GM19468 (cell line): ENCODE measurements at regions not wholly inside any gene's neighbourhood (a gene's known extent, or its start where the extent isn't known, plus 50 kb on each side); places are given as distances from the start of the nearest gene placed in this dataset.

Experiments used
- ATAC-seq: cut with Tn5 transposase; IDR thresholded peaks from one replicate; pipeline ENCODE4 v1.9.1; 2021; ENCODE audit warnings: mild to moderate bottlenecking, moderate library complexity, moderate number of reproducible peaks; ENCODE audit not compliant: unreplicated experiment; ENCODE audit errors: extremely low read depth

DNA sequence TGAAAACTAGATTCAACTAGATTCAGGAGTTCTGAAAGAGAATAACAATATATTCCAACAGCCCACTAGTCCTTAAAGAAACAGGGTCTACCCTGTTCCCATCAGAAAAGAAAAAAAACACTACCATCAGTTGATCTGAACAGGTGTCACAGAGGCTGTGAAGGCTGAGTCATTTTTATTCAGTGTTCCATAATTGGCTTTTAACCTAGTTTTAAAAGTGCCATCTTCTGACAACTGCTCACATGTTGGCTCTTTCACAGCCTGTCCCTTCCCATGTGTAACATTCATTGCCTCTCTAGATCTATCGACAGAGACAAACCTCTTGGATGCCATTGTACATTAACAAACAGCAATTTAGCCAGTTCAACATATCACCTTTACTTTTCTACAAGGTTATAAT is 243.7 kb downstream of the TBX15 start:
- ATAC-seq = no peak

DNA sequence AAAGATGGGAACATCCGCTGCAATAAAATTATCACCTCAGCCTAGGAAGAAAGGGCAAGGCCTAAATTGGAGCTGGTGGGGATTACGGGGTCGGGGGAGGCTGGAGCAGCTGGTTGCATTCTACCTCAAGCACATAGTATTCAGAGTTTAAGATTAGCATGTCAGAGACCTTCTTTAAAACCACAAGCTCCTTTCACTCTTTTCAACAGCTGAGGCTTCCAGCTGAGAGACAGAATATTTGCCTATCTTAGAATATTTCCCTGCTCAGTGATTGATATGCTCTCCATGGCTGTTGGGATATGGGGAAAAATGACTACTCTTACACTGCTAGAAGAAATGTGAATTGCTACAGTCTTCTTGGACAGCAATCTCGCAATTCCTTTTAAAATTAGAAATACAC is 248.6 kb downstream of the TBX15 start:
- ATAC-seq = no peak

DNA sequence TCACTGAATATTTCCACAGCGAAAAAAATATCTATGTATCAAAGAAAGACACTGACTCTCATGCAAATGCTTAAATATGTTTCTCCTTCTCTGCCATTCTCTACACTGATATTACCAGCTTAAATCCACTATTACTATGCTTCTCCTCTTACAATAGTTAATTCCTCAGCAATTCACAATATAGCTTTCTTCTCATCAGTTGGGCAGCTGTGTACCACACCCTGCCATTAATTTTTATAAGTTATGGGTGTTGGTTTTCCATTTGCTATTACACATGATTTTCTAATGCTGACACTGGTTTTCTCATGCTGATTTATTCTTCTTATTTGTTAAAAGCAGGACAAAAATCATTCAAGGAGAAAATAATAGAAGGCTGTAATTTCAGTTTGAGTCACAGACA is 251.8 kb downstream of the TBX15 start:
- no peak for ATAC-seq

DNA sequence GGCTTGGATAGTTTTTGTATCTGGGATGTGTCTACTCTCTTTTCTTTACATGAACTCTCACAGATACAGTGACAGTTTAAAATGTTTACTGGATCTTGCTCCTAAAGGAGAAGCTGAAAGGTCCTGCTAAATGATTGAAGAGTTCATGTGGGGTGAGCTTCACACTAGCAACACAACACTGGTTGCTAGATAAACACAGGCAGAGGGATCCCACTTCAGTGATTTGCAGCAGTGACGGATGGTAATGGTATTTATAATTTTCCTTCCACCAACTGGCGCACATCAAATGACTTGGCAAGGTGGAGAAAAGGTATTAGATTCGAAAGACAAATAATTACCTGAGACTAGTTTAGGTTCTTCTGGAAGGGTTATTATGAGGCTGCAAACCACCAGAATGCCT is 270.2 kb downstream of the TBX15 start:
- ATAC-seq = no peak

DNA sequence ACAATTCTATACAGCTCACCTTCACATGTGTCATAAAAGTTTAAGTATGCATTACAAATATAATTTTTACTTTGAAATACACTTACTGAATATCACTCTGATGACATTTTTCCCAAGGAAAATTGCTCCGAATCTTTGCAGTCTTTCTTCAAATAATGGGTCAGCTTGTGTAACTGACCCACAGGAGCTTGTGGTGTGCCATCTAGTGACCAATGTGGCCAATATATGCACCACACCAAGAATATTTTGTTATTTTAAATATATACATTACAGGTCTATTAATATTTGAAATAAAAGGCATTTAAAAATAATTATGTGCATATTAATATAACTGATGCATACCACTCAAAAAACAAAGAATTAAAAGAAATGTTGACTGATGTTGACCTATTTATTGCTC is 271.4 kb downstream of the TBX15 start:
- ATAC-seq = no peak

DNA sequence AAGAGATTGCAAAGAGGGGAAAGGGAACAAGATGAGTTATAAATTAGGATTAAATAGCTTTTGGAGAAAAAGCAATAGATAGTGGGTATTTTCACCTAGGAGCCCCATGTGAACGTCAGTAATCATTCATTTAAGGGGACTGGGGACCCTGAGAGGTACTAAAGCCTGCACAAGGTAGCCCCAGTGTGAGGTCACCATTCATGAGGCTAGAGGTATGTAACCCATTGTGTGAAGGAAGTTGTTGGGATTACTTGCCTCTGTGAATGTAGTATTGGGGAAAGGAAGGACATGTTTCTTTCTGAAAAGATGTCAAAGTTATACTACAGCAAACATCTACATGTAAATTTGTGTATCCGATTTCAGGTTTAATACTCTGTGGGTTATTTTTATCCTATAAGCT is 276.8 kb downstream of the TBX15 start:
- ATAC-seq = no peak

DNA sequence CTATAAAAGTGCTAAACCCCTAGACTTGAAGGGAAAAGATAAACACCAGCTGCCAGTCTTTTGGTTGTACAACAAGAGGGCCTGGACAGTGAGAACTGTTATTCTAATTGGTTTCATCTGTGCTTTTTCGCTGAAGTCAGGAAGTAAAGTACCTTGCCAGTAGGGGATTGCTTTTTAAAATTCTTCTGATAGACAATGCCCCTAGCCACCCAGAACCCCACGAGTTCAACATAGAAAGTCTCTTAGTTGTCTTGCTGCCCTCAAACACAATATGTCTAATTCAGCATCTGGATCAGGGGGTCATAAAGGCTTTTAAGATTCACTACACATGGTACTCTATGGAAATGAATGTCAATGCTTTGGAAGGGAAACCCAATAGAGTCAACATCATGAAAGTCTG is 289.2 kb downstream of the TBX15 start:
- ATAC-seq = no peak

DNA sequence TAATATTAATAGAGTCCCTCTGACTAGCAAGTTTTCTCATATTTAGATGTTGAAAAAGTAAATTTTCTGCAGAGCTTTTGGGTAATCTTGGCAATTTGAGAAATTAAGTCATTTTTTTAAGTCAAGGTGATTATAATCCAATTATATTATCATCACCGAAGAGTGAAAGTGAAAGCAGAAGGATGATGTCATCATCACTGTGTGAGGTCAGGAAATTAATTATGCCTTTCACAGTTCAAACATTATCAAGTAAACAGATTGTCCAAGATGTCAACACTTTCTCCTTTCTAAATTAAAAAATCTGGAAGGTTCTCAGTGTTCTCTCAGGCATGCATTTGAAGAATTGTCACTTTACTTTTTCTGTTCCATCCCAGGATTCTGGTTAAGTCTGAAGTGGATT is 296.0 kb downstream of the TBX15 start:
- ATAC-seq = no peak

DNA sequence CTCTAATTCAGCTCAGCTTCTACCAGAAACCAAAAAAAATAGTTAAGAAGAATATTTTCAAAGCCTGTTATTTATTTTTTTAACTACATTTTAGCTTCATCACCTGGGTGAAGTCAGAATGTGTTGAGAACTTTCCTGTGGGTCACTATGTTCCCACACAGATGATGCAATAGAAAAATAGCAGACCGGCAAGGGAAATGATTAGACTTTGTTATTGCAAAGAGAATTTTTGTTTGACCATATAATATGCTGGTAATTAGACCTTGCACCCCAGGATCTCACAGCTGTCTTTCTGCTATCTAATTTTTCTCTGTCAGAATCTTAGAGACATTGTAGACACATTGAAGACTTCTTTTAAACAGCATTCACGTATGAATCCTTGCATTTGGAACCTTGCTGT is 299.3 kb downstream of the TBX15 start:
- no peak for ATAC-seq

DNA sequence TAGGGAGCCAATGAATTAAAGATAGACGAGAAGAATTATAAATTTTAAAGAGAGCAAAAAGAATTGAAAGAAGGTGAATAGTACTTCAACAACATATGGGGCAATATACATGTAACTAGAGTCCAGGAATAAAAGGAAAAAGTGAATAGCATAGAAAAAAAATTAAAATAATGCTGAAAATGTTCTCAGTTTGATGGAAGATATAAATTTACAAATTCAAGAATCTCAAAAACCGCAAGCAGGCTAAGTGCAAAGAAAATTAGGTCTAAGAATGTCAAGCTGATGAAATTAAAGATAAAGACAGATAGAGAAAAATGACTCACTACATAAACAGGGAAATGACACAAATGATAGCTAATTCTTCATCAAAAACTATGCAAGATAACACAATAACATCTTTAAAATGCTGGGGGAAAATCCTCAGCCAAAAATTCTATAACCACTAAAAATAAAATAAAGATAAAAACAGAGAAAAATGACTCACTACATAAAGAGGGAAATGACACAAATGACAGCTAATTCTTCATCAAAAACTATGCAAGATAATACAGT is 326.3 kb downstream of the TBX15 start:
- ATAC-seq = no peak

DNA sequence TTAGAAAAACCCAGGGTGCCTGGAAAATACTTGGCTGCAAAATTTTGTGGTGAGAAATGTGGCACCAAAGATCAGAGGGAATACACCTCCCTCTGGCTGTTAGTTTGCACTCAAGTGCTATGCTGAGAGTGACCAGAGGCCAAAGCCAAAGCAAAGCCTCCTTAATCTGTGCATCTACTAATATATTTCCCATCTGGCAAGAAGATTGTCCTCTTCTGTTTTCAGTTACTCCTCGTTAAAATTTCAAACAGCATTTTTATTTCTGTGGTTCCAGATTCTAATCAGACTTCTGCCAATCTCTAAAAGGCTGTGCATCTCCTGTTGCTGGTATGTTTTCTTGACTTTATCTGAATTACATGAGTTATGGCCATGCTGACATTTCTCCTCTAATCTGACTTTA is 327.4 kb downstream of the TBX15 start:
- no peak for ATAC-seq

DNA sequence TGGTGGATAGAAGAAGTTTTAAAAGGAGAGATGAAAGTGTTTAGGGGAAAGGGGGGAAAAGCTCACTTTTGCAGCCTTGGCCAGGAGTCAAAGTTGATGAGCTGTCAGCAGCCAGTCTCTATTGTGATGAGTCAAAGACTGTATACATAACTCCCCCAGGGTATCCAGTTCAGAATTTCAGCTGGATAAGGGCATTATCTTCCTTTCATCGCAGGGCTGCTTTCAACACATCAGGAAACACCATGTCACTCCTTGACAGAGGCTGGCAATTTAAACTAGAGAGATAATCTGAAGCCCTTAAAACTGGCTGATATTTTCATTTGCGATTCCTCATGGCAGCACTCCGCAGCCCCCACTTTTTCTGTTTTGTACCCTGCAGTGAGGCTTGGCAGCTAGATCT is 328.5 kb downstream of the TBX15 start:
- ATAC-seq = no peak

DNA sequence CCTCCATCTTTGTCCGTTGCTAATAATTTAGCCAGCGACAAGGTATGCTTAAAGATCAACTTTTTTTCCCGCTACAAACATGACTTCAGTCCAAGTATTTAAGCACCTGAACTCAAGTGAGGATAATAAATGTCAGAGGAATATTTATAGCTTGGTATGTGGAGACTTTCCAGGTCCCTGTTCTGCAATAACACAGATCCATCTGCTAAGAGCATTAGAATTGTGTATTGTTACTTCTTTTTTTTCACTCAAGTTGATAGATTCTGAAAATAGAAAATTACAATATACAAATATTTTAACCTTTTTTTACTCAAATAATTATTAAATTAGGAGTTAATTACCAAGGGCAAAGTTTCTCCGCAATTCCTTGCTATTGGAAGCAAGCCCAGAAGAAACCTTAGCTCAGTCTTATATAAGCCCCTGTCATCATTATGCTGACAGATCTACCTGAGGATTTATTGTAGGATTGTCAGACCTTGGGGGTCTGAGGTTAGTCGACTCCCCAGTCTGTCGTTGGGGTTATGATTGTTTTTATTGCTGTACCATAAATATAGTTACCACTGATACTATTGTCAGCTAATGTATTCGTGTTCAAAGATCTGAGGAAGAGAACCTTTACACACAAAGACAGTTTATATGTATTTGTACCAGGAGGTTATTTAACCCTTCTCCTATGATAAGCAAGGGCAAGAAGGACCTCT is 337.9 kb downstream of the TBX15 start:
- ATAC-seq = no peak

DNA sequence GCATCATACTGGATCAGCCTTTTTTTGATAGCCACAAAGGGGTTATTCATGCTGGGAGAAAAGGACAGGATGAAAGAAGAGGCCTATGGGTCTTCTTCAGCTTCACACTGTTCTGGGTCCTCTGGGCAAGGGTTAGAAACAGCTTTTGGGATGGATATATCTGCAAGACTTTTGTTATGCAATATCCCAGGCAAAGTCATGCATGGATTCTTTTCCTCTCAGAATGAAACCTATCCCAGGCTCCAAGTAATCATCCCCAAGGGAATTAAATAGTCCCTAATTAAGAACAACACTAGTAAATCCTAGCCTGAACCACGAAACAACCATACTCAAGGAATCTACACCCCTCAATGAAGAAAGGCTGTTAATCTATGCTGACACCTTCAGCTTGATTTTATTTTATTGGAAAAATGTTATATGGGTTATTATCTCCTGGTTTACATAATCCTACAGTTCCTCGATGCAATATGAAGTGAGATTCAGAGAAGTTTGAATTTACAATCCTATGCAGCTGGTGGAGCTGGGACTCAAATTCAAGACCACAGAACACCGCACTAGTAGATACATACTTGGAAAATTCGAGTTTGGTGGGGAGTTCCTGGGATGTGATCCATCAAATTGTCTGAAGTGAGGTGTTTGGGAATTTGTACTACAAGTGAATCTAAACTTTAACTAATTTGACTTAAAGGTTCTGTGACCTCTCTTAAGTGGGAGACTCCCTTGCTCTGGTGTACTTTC is 338.6 kb downstream of the TBX15 start:
- ATAC-seq = no peak

DNA sequence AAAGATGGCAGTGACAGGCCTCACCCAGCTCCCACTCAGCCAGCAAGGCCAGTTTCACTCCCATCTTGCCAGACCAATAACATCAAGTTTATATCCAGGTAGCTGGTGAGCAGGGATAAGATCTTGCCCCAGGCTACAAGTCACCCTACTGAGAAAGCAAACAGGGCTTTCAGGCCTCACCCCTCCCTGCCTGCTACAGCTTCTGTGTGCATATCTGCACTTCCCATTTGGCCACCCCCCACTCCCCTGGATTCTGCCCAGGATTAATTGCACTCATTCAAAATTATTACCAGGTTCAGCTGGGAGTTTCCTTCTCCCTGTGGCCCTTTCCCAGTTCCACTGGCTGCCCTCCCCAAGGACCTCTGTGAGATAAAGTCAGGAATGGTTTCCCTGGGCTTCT is 352.1 kb downstream of the TBX15 start:
- ATAC-seq = no peak

DNA sequence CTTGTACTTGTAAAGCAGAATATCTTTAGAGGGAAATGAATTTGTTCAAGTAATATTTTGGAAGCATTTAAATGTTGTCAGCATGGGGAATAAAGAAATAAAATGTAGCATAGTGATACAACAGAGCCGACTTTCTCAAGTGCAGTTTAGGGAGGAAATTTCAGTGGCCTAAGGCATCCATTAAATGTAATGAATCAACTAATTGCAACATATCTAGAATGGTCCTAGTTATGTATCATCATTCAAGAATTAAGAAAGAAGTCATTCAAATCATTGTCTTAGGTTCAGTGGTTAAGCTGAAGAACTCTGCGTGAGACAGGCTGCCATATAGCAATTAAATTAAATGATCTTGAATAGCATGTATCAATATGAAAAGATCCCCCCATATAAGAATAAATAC is 360.7 kb downstream of the TBX15 start:
- no peak for ATAC-seq

DNA sequence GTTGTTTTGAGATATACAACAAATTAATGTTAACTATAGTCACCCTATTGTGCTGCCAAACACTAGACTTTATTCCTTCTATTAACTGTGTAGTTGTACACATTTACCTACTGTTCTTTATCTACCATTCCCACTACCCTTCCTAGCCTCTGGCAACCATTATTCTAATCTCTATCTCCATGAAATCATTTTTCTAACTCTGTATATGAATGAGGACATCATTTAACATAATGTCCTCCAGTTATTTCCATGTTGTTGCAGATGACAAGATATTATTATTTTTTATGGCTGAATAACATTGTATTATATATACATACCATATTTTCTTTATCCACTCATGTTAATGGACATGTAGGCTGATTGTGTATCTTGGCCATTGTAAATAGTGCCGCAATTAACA is 366.3 kb downstream of the TBX15 start:
- no peak for ATAC-seq

DNA sequence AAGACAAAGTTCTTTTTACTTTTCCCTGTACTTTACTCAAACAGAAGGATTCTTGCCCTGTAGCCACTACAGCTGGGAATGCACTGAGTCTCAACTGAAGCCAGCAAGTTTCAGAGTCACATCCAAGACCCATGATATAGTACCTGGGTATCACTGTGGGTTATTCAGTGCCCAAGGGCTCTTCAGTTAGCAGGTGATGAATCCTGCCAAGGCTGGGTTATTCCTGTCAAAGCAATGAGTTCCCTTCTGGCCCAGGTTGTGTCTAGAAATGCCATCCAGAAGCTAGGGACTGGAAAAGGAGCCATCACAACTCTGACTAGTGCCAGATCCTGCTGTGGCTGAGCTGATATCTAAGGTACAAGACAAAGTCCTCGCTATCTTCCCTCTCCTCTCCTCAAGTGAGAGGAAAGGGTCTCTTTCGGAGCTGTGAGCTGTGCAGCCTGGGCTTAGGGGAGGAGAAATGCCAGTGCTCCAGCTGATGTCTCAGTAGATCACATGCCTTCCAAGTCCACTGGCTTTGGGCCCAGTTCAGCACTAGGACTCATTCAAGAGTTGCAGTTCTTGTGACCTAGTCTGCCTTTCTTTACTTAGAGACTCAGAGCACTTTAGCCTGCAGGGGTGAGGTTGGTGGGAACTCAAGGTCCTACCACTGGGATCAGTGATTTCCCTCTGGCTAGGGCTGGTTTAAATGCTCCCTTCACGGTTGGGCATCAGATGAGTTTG is 369.4 kb downstream of the TBX15 start:
- no peak for ATAC-seq

DNA sequence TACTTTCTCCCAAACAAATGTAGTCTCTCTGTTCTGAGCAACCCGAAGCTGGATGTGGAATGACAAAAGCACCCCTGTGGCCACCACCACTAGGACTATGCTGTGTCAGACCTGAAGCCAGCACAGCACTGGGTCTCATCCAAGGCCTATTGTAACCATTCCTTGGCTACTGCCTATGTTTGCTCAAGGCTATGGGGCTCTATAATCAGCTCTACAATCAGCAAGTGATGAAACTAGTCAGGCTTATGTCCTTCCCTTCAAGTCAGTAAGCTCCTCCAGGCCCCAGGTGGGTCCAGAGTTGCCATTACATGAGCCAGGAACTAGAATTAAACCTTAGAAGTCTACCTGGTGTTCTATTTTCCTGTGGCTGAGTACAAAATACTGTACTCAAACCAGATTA is 370.2 kb downstream of the TBX15 start:
- ATAC-seq = no peak

DNA sequence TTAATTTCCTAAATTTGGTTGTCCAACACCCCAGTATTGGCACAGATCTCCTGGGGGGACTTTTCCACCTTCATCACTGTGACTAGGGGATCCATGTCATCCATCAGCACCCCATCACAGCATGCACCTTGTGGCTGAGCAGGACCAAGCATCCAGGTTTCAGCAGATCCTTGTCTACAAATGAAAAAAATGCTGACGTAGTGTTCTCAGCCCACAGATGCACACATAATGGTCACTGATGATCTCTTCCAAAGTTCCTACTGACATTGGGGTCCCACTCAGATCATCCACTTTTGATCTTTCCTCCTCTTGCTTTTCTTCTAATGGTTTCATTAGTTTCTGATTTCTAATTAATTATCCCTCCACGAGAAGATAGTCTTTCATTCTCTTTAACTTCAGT is 373.1 kb downstream of the TBX15 start:
- ATAC-seq = no peak

DNA sequence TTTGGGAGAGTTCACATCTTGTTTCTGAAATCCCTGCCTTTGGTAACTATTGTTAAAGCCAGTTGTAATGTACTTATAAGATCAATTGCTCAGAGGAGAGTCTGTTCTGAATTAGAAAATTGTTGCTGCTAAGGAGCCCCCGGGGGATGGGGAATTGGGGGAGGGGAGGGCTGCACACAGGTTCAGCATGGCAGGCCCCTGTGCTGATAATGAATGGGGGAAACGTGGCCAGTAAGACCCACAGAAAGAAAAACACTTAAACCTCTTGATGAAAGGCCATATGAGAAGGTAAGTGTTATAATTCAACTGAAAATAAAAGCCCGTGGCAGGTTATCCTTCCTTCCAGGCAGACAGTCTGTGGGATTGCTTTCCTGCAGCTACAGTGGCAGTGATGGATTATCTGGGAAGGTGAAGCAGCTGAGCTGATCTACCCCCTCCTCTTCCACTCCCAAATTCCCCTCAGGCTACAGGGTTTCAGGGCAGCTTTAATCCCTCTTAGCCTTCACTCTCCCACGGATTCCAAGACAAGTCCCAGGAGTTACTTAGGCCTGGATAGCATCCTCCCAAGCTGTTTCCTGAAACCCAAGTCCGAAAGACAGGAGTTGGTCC is 398.8 kb downstream of the TBX15 start:
- ATAC-seq = no peak
